ENCODE measurements at regions not wholly inside any gene's neighbourhood (a gene's known extent, or its start where the extent isn't known, plus 50 kb on each side); places are given as distances from the start of the nearest gene placed in this dataset.

DNA sequence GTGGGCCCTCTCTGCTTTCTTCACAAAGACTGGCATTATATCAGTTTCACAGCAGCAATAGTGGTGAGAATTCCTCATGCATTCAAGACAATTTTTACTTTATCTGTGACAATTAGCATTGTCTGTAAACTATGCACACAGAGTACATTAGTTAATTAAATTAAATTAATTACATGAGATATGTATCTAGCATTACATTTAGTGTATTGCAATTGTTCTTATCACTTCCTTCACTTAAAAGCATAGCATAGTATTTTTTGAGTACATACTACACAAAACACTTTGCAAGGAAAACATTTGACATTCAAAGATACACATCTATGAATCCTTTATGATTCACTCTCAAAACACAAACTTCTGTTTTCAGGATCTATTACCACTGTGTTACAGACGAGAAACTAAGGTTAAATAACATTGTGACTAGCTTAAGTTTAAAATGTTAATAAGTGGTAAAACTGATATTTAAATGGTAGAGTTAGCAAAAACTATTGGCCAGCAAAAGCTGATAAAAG lies 1542.6 kb downstream of the PLA2G4A start:
- no peak for DNase-seq

GRCh38 chr1:188372821-188373220 lies 1544.1 kb downstream of the PLA2G4A start:
- no peak for DNase-seq

DNA sequence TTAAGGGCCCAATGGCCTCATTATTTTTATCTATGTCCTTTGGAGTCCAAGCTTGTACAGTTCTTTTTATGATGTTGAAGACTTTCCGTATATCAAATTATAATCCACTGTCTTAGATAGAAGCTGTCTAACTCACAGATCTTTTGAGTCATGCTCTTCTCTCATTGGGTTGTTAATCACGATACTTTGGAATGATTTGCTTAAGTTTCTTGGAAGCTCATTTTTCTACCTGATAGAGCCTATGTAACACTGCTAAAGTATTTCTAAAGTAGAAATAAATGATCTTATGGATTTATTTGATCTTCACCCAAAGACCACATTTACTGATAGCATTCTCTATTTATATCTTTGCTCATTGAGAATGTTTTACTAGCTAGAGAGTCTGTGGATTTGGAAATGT lies 1554.1 kb downstream of the PLA2G4A start:
- no peak for DNase-seq

GRCh38 chr1:188386161-188386560 lies 1557.4 kb downstream of the PLA2G4A start:
- no peak for DNase-seq

DNA sequence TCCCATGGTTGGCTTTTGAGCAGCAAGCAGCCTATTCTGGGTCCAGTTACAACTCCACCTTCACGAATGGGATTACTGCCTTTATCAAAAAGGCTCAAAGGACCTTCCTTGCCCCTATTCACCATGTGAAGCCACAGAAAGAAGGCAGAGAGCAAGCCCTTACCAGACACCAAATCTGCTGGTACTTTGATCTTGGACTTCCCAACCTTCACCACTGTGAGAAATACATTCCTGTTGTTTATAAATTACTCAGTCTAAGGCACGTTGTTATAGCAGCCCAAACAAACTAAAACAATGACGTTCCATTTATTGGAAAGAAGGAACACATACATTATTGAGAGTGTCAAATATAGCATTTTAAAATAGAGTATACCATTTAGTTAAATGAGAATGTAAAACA lies 1557.9 kb downstream of the PLA2G4A start:
- no peak for DNase-seq

- DNase-seq, result no peak
These were observed 1565.9 kb downstream of the PLA2G4A start for GRCh38 chr1:188394677-188395076.

GRCh38 chr1:188397521-188397920 lies 1568.8 kb downstream of the PLA2G4A start:
- DNase-seq, result no peak

- no peak for DNase-seq
These were observed 1574.2 kb downstream of the PLA2G4A start for GRCh38 chr1:188402986-188403385.

DNA sequence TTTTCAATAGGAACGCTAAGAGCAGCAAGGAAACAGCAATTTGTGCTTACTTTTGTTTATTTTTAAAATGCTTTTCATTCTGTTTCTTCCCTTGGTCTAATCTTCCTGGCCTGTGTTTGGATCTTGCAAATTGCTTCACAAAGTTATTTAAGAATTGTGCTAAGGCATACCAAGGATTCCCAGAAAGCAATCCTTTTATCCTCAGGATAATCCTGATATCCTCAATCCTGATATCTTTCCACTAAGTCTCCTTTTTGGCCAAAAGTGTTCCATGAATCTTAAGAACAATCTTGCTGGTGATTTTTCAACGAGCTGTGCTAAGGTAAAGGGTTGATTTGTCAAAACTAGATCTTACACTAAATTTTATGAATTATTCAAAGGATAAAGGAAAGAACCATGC lies 1577.9 kb downstream of the PLA2G4A start:
- DNase-seq, result no peak

DNA sequence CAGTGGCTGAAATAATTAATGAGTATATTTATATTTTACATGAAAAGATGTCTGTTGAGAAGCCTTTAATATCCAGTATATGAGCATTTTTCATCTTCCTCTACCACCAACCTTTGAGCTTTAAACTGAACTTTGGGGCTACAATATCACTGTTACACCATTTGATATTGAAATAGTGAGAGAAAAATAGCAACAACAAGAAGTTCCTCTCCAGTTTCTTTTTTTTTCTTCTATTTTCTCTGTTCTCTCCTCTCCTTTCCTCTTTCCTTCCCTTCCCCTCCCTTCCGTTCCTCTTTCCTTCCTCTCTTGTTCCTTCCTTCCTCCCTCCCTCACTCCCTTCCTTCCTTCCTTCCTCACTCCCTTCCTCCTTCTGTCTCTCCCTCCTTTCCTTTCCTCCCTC lies 1591.4 kb downstream of the PLA2G4A start:
- no peak for DNase-seq

- DNase-seq, result no peak
These were observed 1594.3 kb downstream of the PLA2G4A start for GRCh38 chr1:188423073-188423472.

- no peak for DNase-seq
These were observed 1595.4 kb downstream of the PLA2G4A start for GRCh38 chr1:188424176-188424575.

DNA sequence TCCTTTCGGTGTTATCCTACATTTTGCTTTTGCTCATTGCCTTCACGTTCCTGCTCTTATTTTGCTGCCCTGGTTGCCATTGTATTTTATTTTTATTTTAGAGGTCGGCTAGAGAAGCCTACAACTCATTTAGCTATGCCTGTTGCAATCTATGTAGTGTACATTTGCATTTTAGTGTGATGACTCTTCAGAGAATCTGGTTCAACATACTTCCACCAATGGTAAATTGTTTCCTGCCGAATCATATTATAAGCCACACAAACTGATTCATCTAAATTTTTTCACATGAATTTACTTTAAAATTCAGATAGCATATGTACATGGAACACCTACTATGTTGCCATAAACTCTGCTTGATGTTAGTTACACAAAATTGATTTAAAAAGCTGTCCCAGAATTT lies 1596.9 kb downstream of the PLA2G4A start:
- DNase-seq, result no peak

GRCh38 chr1:188426561-188426960 lies 1597.8 kb downstream of the PLA2G4A start:
- no peak for DNase-seq

DNA sequence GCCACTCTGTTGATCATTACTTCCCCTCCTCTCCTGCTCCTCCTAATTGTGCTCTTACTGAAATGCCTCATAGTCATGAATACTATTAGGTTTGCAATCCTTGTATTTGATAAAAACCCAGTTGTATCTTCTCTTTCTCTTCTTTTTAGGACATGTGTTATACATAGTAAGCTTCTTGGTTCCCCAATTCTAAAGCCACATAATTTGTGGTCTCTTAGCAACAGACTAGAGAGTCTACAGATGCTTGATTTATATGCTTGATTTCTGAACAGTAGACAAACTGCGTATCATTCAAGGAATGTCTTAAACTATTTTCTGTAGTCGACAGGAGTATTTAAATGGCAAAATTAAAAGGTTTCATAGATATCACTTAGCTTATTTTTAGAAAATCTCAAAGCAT lies 1598.9 kb downstream of the PLA2G4A start:
- DNase-seq, result no peak

GRCh38 chr1:188429386-188429785 lies 1600.6 kb downstream of the PLA2G4A start:
- no peak for DNase-seq

- no peak for DNase-seq
These were observed 1603.7 kb downstream of the PLA2G4A start for GRCh38 chr1:188432427-188432826.

DNA sequence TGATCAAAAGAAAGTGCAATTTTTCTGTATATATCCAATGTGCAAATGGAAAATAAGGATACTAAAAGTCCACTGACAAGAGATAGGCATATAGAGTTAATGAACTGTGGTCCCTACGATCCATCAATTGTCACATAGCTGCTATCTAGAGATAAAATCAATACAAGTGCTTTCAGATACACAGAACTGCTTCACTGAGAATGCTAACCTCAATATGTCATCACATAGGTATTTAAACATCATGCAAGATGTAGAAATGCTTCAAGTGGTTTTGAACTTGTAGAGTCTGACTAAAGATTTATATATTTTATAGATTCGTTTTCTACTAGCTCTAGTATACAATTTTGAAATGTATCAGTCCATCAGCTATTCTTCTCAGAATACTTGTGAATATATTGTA lies 1604.7 kb downstream of the PLA2G4A start:
- DNase-seq, result no peak

GRCh38 chr1:188444526-188444925 lies 1615.8 kb downstream of the PLA2G4A start:
- DNase-seq, result no peak

- no peak for DNase-seq
These were observed 1634.1 kb downstream of the PLA2G4A start for GRCh38 chr1:188462837-188463236.

DNA sequence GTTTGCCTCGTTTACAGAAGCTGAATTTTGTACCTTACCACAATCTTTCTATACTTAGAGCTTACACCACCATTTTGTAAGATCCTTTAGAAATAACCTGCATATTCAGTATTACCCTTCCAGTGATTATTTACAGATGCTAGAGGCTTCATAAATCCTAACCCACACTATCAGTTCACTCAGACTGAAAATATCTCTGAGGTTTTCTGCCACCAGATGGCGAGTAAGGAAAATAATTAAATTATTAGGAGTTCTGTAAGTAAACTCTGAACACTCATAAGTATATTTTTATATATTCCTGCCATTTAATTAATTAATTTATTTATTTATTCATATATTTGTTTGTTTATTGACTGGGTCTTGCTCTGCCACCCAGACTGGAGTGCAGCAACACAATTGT lies 1635.2 kb downstream of the PLA2G4A start:
- DNase-seq, result no peak

- no peak for DNase-seq
These were observed 1637.8 kb downstream of the PLA2G4A start for GRCh38 chr1:188466539-188466938.

DNA sequence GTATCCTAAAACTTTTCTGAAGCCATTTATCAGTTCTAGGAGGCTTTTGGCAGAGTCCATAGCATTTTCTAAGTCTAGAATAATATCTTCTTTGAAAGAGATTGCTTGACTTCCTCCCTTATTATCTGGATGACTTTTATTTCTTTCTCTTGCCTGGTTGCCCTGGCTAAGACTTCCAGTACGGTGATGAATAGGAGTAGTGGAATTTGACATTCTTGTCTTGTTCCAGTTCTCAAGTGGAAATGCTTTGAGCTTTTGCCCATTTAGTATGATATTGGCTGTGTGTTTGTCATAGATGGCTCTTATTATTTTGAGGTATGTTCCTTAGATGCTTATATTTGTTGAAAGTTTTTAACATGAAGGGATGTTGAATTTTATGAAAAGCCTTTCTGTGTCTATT lies 1647.9 kb downstream of the PLA2G4A start:
- no peak for DNase-seq

GRCh38 chr1:188489336-188490112 lies 1660.8 kb downstream of the PLA2G4A start:
- no peak for DNase-seq

GRCh38 chr1:188496506-188496905 lies 1667.8 kb downstream of the PLA2G4A start:
- DNase-seq, result no peak
